ENCODE measurements at regions not wholly inside any gene's neighbourhood (a gene's known extent, or its start where the extent isn't known, plus 50 kb on each side); places are given as distances from the start of the nearest gene placed in this dataset.

GRCh38 chr6:71080826-71081225 is 124.0 kb upstream of the B3GAT2 start:
- TF ChIP-seq POLR2A (IDR thresholded peaks at IDR 0.05) (no peak), CTCF (IDR thresholded peaks at IDR 0.05) (no peak)

All from adrenal gland (tissue), 5 donors.